Kidney (tissue), 13 donors: ENCODE measurements at regions not wholly inside any gene's neighbourhood (a gene's known extent, or its start where the extent isn't known, plus 50 kb on each side); places are given as distances from the start of the nearest gene placed in this dataset.
"Not testable (repeated sequence)": the region's sequence is repeated elsewhere in the genome, so short reads cannot be mapped to it uniquely, and the experiment has no call there.

Experiments
- DNase-seq, 5 donors: peaks; one replicate each; pipeline ENCODE4 v3.0.0-alpha.2; 2013 to 2020
- FAIRE-seq: peaks from 2 replicates; lab custom pipeline; 2012; peaks lifted over from hg19 to GRCh38; lab: Jason Lieb, UNC
- H3K27ac ChIP-seq, 2 donors: one replicate each; pipeline ENCODE4 v1.7.0; 2013; ENCODE audit warnings: low read depth in 2 of 2, low read length in 2 of 2, inconsistent platforms in 1 of 2
- H3K27me3 ChIP-seq: one replicate; pipeline ENCODE4 v1.7.1; 2013; ENCODE audit warnings: low read length, inconsistent platforms; ENCODE audit not compliant: control insufficient read depth, insufficient read depth
- H3K36me3 ChIP-seq, 3 donors: one replicate each; pipeline versions ENCODE4 v1.7.0 to v1.7.1; 2013; ENCODE audit warnings: low read length in 3 of 3, control low read depth in 1 of 3, inconsistent platforms in 1 of 3; ENCODE audit not compliant: insufficient read depth in 3 of 3, control insufficient read depth in 2 of 3
- H3K4me1 ChIP-seq, 3 donors: one replicate each; pipeline versions ENCODE4 v1.7.0 to v1.7.1; 2013; ENCODE audit warnings: low read length in 3 of 3, inconsistent platforms in 1 of 3, low read depth in 1 of 3; ENCODE audit not compliant: control insufficient read depth in 2 of 3, insufficient read depth in 2 of 3
- H3K4me3 ChIP-seq, 3 donors: one replicate each; pipeline versions ENCODE4 v1.7.0 to v1.8.1; 2013; ENCODE audit warnings: low read length in 3 of 3, control low read depth in 1 of 3, inconsistent platforms in 1 of 3
- H3K9ac ChIP-seq, 3 donors: one replicate each; pipeline versions ENCODE4 v1.7.0 to v1.7.1; 2013; ENCODE audit warnings: low read length in 3 of 3, control low read depth in 1 of 3, inconsistent platforms in 1 of 3
- H3K9me3 ChIP-seq, 3 donors: one replicate each; pipeline versions ENCODE4 v1.7.0 to v1.7.1; 2013; ENCODE audit warnings: low read length in 3 of 3, control low read depth in 1 of 3, inconsistent platforms in 1 of 3; ENCODE audit not compliant: control insufficient read depth in 2 of 3, insufficient read depth in 1 of 3
- intact Hi-C: fragments of 100-400 bp; cut with DNase I; formaldehyde crosslinking; loops from one replicate; pipeline ENCODE4 v1.11.1; 2022
- TF ChIP-seq, protein P1 (sequence below): IDR thresholded peaks from 3 replicates; pipeline ENCODE4 v1.5.1; 2012; ENCODE audit warnings: mild to moderate bottlenecking, moderate library complexity, borderline replicate concordance; ENCODE audit not compliant: insufficient read depth; ENCODE audit errors: extremely low read depth
- donor health status: control.
- donor health status: control.
- donor health status: control.
- donor health status: control.
- donor health status: control.
- donor health status: DM: yes; HTN: yes; CAD: no.
- donor health status: Normal renal cell carcinoma (clear cell type).

- H3K4me3 ChIP-seq = no peak overlapping the region
Measured at GRCh38 chr2:7692657-7693161, 775.5 kb downstream of the RNF144A start.

GRCh38 chr2:7693246-7694075 is 776.2 kb downstream of the RNF144A start:
- Histone ChIP-seq H3K27ac (no peak overlapping the region), H3K27me3 (no peaks in the 10 kb centered on the region), H3K9me3 (no peaks in the 10 kb centered on the region), H3K4me1 (no peaks in the 10 kb centered on the region), H3K9ac (no peak overlapping the region), H3K36me3 (no peaks in the 10 kb centered on the region), H3K4me3 (no peak overlapping the region)
- DNase-seq = no peak
- intact Hi-C loops = no loop called here
- TF ChIP-seq, protein P1, sequence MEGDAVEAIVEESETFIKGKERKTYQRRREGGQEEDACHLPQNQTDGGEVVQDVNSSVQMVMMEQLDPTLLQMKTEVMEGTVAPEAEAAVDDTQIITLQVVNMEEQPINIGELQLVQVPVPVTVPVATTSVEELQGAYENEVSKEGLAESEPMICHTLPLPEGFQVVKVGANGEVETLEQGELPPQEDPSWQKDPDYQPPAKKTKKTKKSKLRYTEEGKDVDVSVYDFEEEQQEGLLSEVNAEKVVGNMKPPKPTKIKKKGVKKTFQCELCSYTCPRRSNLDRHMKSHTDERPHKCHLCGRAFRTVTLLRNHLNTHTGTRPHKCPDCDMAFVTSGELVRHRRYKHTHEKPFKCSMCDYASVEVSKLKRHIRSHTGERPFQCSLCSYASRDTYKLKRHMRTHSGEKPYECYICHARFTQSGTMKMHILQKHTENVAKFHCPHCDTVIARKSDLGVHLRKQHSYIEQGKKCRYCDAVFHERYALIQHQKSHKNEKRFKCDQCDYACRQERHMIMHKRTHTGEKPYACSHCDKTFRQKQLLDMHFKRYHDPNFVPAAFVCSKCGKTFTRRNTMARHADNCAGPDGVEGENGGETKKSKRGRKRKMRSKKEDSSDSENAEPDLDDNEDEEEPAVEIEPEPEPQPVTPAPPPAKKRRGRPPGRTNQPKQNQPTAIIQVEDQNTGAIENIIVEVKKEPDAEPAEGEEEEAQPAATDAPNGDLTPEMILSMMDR = no peak
- no peak for FAIRE-seq

More at GRCh38 chr2:7692657-7693161, 775.5 kb downstream of the RNF144A start:
- Histone ChIP-seq H3K27me3 (no peaks in the 10 kb centered on the region), H3K27ac (no peak overlapping the region), H3K9me3 (no peaks in the 10 kb centered on the region), H3K4me1 (no peaks in the 10 kb centered on the region), H3K36me3 (no peaks in the 10 kb centered on the region), H3K9ac (no peak overlapping the region)
- TF ChIP-seq, protein P1 = no peak
- intact Hi-C loops = no loop called here
- DNase-seq = no peak
- no peak for FAIRE-seq

DNA sequence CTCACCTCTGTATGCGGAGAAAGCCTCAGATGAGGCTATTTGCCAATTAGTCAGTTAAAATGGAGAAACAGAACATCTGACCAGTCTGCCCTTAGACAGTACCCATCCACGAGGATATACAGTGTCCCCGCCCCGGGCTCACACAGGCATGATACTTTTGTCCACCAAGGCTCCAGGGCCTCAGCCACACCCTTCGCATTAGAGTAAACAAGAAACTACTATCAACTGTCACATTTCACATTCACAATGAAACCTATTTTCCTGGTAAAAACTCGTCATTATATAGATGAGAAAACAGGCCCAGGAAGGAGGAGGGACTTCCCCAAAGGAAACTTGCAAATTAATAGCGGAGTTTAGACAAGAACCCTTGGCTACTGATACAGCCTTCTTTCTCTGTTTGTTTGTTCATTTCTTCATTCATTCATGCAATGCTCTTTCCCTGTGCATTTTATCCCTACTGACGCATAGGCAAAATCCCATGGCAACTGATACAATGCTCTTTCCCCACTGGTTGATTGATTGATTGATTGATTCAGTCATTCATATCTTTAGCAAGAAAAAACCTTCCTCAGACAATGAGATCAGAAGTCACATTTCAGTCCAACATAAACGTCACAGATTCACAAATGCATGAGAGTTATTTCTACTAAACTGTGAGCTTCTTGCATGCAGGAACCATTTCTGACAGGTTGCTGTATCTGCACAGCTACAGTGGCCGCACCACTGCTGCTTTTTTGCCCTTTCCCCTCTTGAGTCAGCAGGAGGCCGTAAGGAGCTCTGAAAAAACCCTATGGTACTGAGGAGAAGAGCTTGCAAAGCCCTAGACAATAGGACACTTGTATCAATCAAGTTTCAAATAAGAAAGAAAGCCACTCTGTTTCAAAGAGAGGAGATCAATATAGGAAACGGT is 777.1 kb downstream of the RNF144A start:
- no peaks in the 10 kb centered on the region for H3K36me3 ChIP-seq
- no peaks in the 10 kb centered on the region for H3K9me3 ChIP-seq
- no peak for FAIRE-seq
- H3K9ac ChIP-seq = no peak overlapping the region
- H3K4me1 ChIP-seq = no peaks in the 10 kb centered on the region
- H3K4me3 ChIP-seq = no peak overlapping the region
- TF ChIP-seq, protein P1 = no peak
- intact Hi-C loops = no loop called here
- H3K27me3 ChIP-seq = no peaks in the 10 kb centered on the region
- no peak for DNase-seq
- no peak overlapping the region for H3K27ac ChIP-seq

- H3K27me3 ChIP-seq, H3K9ac ChIP-seq, FAIRE-seq, H3K27ac ChIP-seq, intact Hi-C loops, H3K4me1 ChIP-seq, H3K36me3 ChIP-seq, H3K9me3 ChIP-seq, H3K4me3 ChIP-seq, DNase-seq: not testable (repeated sequence)
Measured at GRCh38 chr2:7696556-7696955, 779.3 kb downstream of the RNF144A start.
